Epidermal melanocyte (primary cell): ENCODE measurements at regions not wholly inside any gene's neighbourhood (a gene's known extent, or its start where the extent isn't known, plus 50 kb on each side); places are given as distances from the start of the nearest gene placed in this dataset.

Experiments used
- DNase-seq: peaks from one replicate; pipeline ENCODE4 v3.0.0; 2011; ENCODE audit warnings: low spot score; ENCODE audit not compliant: insufficient read length

GRCh38 chr7:131166066-131166465, 161.6 kb upstream of the MKLN1 start:
- DNase-seq = no peak

GRCh38 chr7:131170440-131171271, 157.0 kb upstream of the MKLN1 start:
- DNase-seq = no peak

- no peak for DNase-seq
Measured at GRCh38 chr7:131173145-131173890, 154.4 kb upstream of the MKLN1 start.

DNA sequence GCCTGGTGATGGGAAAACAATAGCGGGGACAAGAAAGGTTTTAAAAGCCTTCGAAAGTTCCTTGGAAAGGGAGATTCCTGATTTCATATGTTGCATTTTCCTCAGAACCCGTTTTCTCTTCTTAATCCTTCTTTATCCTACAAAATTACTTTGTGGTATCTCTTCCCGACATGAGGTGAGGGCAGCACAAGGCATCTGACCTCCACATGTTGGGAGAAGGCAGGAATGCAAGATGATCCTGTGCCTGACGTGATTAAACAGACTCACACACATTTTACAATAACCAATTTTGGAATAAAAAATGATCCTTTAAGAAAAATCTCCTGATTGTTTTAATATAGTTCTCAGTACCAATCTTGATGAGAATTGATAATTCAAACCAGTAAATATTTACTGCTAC, 153.3 kb upstream of the MKLN1 start:
- no peak for DNase-seq

DNA sequence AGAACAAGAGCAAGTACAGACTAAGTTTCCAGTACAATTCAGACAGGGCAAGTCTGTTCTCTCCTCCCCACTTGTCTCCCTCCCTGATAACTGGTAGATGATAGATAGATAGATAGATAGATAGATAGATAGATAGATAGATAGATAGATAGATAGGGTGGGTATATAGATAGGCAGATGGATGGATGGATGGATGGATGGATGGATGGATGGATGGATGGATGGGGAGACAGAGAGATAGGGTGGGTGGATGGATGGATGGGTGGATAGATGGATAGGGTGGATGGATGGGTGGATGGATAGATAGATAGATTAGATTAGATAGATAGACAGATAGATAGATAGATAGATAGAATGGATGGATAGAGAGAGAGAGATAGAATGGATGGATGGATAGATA, 152.8 kb upstream of the MKLN1 start:
- no peak for DNase-seq

GRCh38 chr7:131182446-131183058, 145.1 kb upstream of the MKLN1 start:
- no peak for DNase-seq

DNA sequence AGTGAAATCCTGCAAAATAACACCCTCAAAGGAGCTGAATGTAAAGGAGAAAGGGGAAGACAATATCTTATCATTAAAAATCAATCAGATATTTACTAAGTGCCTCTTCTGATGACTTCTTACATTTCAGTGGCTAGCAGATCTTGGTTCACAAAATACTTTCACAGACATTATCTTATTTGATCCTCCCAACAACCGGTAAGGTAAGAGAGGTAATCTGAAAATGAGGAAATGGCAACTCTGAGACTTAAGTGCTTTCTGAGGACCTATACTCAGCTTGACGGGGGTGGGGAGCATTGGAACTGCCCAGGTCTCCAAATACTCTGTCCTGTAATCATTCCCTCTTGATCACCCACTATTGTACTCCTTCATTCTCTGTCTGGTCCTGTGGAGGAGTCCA, 144.6 kb upstream of the MKLN1 start:
- DNase-seq = no peak

GRCh38 chr7:131183611-131184119, 144.0 kb upstream of the MKLN1 start:
- DNase-seq = no peak

DNA sequence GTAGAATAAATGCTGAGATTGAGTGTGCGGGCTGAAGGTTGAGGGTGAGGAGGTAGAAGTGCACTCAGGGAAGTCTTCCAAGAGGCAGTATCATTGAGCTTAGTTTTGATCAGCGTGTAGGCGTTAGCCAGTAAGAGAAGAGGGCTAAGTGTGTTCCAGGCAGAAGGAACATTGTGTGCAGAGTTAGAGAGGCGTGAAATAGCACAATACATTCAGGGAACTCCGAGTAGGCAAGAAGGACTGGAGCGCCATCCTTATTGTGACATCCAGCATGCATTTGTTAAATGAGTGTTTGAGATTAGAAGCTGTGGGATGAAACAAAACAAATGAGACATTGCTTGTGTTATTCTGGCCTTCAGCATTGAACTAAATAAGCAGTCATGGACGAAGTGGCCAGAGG, 140.9 kb upstream of the MKLN1 start:
- DNase-seq = no peak

GRCh38 chr7:131188367-131189339, 139.0 kb upstream of the MKLN1 start:
- DNase-seq = no peak

DNA sequence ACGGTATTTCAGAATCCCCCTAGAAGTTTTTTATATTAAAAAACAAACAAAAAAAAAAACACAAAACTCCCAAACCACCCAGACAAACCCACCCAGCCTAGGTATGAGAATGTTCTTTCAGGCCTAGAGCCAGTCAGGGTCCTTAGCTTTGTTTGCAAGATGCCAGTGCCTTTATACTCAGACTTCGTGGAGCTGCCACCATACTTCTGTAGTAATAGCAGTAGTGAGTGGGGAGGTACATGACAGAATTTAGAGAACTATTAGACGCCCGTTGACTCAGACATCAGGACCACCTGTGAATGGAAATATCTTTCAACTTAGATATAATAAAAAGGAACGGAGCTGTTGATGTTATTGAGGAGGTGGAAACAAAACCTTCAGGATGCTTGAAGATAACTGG, 138.2 kb upstream of the MKLN1 start:
- no peak for DNase-seq

DNA sequence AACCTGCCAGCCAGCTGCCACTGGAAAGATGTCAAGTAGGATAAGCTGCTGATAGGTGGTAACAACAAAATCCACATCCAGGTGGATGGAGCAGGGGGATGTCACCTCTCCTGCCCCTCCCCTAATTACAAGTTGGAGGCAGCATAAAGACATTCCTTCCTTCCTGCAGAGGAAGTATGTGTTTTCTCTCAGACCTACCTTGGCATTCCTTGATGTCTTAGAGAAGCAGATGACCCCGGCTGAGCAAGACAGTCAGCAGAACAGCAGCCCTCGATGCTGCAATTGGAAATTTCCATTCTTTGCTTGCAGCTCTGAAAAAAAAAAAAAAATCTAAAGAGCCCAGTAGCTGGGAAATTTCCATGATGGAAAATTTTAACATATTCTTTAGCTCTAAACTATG, 137.5 kb upstream of the MKLN1 start:
- DNase-seq = no peak

DNA sequence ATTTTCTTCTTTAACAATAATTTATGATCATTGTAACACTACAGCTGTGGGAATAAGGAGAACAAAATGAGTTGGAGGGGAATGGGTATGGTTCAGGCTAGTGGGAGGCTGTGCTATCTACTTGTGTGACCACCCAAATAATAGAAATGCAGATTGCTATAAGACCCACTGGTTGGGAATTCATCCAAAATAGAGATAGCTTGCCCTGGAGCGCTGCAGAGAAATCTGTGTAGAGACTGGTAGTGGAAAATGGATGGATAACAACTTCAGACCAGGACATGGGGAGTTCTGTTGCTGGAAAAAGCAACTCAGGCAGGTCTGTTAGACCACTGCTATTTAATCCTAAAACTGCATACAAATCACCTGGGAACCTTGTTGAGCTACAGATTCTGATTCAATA, 137.1 kb upstream of the MKLN1 start:
- no peak for DNase-seq

GRCh38 chr7:131194070-131194865, 133.4 kb upstream of the MKLN1 start:
- DNase-seq = no peak

GRCh38 chr7:131196803-131197202, 130.9 kb upstream of the MKLN1 start:
- DNase-seq = no peak

DNA sequence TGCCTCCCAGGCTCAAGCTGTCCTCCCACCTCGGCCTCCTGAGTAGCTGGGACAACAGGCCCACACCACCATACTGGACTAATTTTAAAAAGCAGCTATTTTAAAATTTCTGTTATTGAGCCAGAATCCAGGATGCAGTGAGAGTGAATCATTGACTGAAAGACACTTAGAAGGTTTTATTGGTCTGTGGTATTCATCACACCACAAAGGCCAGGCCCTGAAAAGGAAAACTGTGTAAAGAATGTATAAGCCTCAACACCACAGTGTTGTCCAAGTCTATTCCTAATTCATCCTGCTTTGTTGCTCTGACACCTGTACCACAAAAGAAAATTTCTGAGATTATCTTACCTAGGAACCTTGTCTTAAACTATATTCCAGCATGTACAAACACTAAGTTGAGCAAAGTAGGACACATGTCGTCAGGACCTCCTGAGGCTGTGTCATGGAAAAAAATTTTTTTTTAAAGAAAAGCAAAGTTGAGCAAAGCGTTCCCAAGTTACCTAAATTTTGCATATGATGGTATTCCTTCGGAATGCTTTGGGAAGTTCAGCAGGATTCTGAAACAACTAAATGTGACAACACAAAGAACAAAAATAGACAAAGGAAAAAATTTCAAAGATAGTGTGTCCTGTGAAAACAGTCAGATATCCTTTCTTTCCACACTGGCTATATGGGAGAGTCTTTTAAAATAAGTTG, 129.6 kb upstream of the MKLN1 start:
- DNase-seq = no peak

DNA sequence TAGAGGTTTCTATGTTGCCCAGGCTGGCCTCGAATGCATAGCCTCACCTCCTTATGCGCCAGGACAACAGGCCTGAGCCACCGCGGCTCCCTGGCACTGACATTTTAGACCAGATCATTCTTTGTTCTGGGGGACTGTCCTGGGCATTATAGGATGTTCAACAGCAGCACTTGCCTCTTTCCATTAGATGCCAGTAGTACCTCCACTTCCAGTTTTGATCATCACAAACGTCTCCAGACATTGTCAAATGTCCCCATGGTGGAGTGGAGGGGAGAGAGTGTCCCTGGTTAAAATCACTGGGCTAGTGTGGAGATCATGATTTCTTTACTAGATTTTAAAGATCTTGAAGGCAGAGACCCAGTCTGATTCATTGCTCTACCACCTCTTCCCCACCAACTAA, 125.2 kb upstream of the MKLN1 start:
- DNase-seq = no peak

- no peak for DNase-seq
Measured at GRCh38 chr7:131203291-131203976, 124.2 kb upstream of the MKLN1 start.

GRCh38 chr7:131208777-131209176, 118.9 kb upstream of the MKLN1 start:
- no peak for DNase-seq
